IMR-90 (cell line): ENCODE measurements at regions not wholly inside any gene's neighbourhood (a gene's known extent, or its start where the extent isn't known, plus 50 kb on each side); places are given as distances from the start of the nearest gene placed in this dataset.

Source experiments
- ATAC-seq: fragments of 200-7000 bp; cut with Tn5 transposase; 2 replicates; pipeline ENCODE4 v1.9.1; 2020; ENCODE audit warnings: low read depth, mild to moderate bottlenecking, moderate library complexity
- BruUV-seq: library from RNA; stranded (reverse); fragments of 400-500 nt; replicated peaks from 2 replicates; lab custom pipeline; 2021; lab: Mats Ljungman, UMichigan
- CTCF ChIA-PET: fragments of 300-600 bp; formaldehyde crosslinking; extraction: SDS; loops from one replicate; lab custom pipeline; 2021; ENCODE audit warnings: antibody characterized with exemption; lab: Yijun Ruan, JAX
- POLR2A ChIA-PET: fragments of 300-600 bp; sonication (Branson Sonifier 250); formaldehyde crosslinking; loops from one replicate; lab custom pipeline; 2022; ENCODE audit warnings: antibody characterized with exemption; ENCODE audit not compliant: unreplicated experiment; lab: Charles Lee
- DNase-seq: peaks from one replicate; pipeline ENCODE4 v3.0.0; 2013
- H2AFZ ChIP-seq: replicated peaks from 2 replicates; pipeline ENCODE3; 2013; ENCODE audit warnings: low read length, mild to moderate bottlenecking; ENCODE audit not compliant: poor library complexity
- H2AK5ac ChIP-seq: 2 replicates; pipeline ENCODE4 v1.6.1; 2013; ENCODE audit warnings: low read depth, low read length, inconsistent platforms
- H2AK9ac ChIP-seq: replicated peaks from 2 replicates; pipeline ENCODE3; 2013; ENCODE audit warnings: mild to moderate bottlenecking, low read depth, low read length, moderate library complexity; ENCODE audit not compliant: poor library complexity
- H2BK120ac ChIP-seq: 2 replicates; pipeline ENCODE4 v1.6.1; 2013; ENCODE audit warnings: low read depth, low read length, inconsistent platforms
- H2BK15ac ChIP-seq: 3 replicates; pipeline ENCODE4 v1.6.1; 2013; ENCODE audit warnings: low read depth, low read length, inconsistent platforms
- H2BK20ac ChIP-seq: 2 replicates; pipeline ENCODE4 v1.6.1; 2013; ENCODE audit warnings: low read depth, mild to moderate bottlenecking, inconsistent platforms, low read length, moderate library complexity
- H2BK5ac ChIP-seq: 2 replicates; pipeline ENCODE4 v1.6.1; 2013; ENCODE audit warnings: mild to moderate bottlenecking, low read depth, low read length, inconsistent platforms; ENCODE audit not compliant: poor library complexity, severe bottlenecking
- H3K14ac ChIP-seq: replicated peaks from 2 replicates; pipeline ENCODE4 v1.6.1; 2013; ENCODE audit warnings: low read depth, low read length, inconsistent platforms
- H3K18ac ChIP-seq: 2 replicates; pipeline ENCODE4 v1.6.1; 2013; ENCODE audit warnings: low read depth, low read length, control low read depth
- H3K23ac ChIP-seq: 2 replicates; pipeline ENCODE4 v1.6.1; 2013; ENCODE audit warnings: low read depth, low read length, inconsistent platforms
- H3K27ac ChIP-seq: 2 replicates; pipeline ENCODE4 v1.5.1; 2013; ENCODE audit warnings: mild to moderate bottlenecking, control low read depth, low read length; ENCODE audit not compliant: insufficient read depth
- H3K27me3 ChIP-seq: 2 replicates; pipeline ENCODE4 v1.6.1; 2013; ENCODE audit warnings: low read length; ENCODE audit not compliant: control insufficient read depth, insufficient read depth
- H3K36me3 ChIP-seq: 2 replicates; pipeline ENCODE4 v1.6.1; 2013; ENCODE audit warnings: low read length, mixed read lengths; ENCODE audit not compliant: control insufficient read depth, insufficient read depth
- H3K4ac ChIP-seq: 2 replicates; pipeline ENCODE4 v1.6.1; 2013; ENCODE audit warnings: low read depth, low read length, inconsistent platforms
- H3K4me1 ChIP-seq: 2 replicates; pipeline ENCODE4 v1.6.1; 2013; ENCODE audit warnings: low read length, mixed read lengths; ENCODE audit not compliant: control insufficient read depth, insufficient read depth
- H3K4me2 ChIP-seq: 2 replicates; pipeline ENCODE4 v1.6.1; 2013; ENCODE audit warnings: low read depth, mild to moderate bottlenecking, control low read depth, low read length, moderate library complexity
- H3K4me3 ChIP-seq: 2 replicates; pipeline ENCODE4 v1.5.1; 2013; ENCODE audit warnings: low read depth, mild to moderate bottlenecking, control low read depth, low read length, moderate library complexity; ENCODE audit not compliant: insufficient read depth
- H3K56ac ChIP-seq: 2 replicates; pipeline ENCODE4 v1.6.1; 2013; ENCODE audit warnings: low read length, inconsistent platforms; ENCODE audit not compliant: insufficient read depth; ENCODE audit errors: extremely low read depth
- H3K79me1 ChIP-seq, 2 experiments: 2 replicates each; pipeline ENCODE4 v1.6.1; 2013; ENCODE audit warnings: low read length in 2 of 2, inconsistent platforms in 1 of 2, low read depth in 1 of 2
- H3K9ac ChIP-seq: 2 replicates; pipeline ENCODE4 v1.6.1; 2013; ENCODE audit warnings: low read depth, low read length, control low read depth
- H3K9me1 ChIP-seq: 2 replicates; pipeline ENCODE4 v1.6.1; 2013; ENCODE audit warnings: low read length, inconsistent platforms; ENCODE audit not compliant: insufficient read depth
- H3K9me3 ChIP-seq: 2 replicates; pipeline ENCODE4 v1.6.1; 2013; ENCODE audit warnings: low read length; ENCODE audit not compliant: control insufficient read depth, insufficient read depth
- H4K20me1 ChIP-seq: 2 replicates; pipeline ENCODE4 v1.6.1; 2013; ENCODE audit warnings: low read length, inconsistent platforms; ENCODE audit not compliant: insufficient read depth
- H4K5ac ChIP-seq: 2 replicates; pipeline ENCODE4 v1.6.1; 2013; ENCODE audit warnings: mild to moderate bottlenecking, low read depth, low read length, control low read depth
- H4K8ac ChIP-seq, 2 experiments: 2 replicates each; pipeline ENCODE4 v1.6.1; 2013; ENCODE audit warnings: low read depth in 2 of 2, low read length in 2 of 2, control low read depth in 1 of 2, inconsistent platforms in 1 of 2
- H4K91ac ChIP-seq: 2 replicates; pipeline ENCODE4 v1.6.1; 2013; ENCODE audit warnings: low read depth, low read length, inconsistent platforms; ENCODE audit not compliant: insufficient read depth
- POLR2A ChIP-seq: IDR thresholded peaks from 2 replicates; pipeline ENCODE4 v1.6.1; 2012; ENCODE audit warnings: mild to moderate bottlenecking, low read depth, low read length
- dilution Hi-C: fragments of 300-500 bp; cut with HindIII; formaldehyde crosslinking; loops from one replicate; pipeline ENCODE4 v1.14.3; 2018; ENCODE audit warnings: low sequenced_read_pairs; ENCODE audit not compliant: unreplicated experiment
- in situ Hi-C: fragments of 300-500 bp; cut with MboI; formaldehyde crosslinking; loops from 3 replicates; pipeline ENCODE4 v1.14.3; 2019; ENCODE audit warnings: low sequenced_read_pairs, inconsistent platforms, mixed read lengths
- intact Hi-C: fragments of 100-400 bp; cut with micrococcal nuclease; formaldehyde crosslinking; loops from 2 replicates; pipeline ENCODE4 v1.10.0; 2022

GRCh38 chr7:7119729-7120128 is 62.6 kb upstream of the C1GALT1 start:
- Histone ChIP-seq H3K27ac (no peak overlapping the region), H3K4me3 (no peak overlapping the region), H2BK120ac (no peak overlapping the region), H2BK15ac (no peak overlapping the region), H4K20me1 (no peaks in the 10 kb centered on the region), H2AFZ (no peak overlapping the region), H3K27me3 (no peaks in the 10 kb centered on the region), H4K8ac (no peak overlapping the region), H2BK20ac (no peak overlapping the region), H4K5ac (no peak overlapping the region), H3K18ac (no peak overlapping the region), H3K9me3 (no peaks in the 10 kb centered on the region), H2BK5ac (no peak overlapping the region), H3K36me3 (no peaks in the 10 kb centered on the region), H4K91ac (no peak overlapping the region), H3K56ac (no peak overlapping the region), H3K9me1 (no peaks in the 10 kb centered on the region), H3K14ac (no peak overlapping the region), H3K79me1 (no peaks in the 10 kb centered on the region), H3K9ac (no peak overlapping the region), H3K23ac (no peak overlapping the region), H3K4me2 (no peak overlapping the region), H2AK9ac (no peak overlapping the region), H3K4me1 (no peaks in the 10 kb centered on the region), H2AK5ac (no peak overlapping the region), H3K4ac (no peak overlapping the region)
- CTCF ChIA-PET: interaction anchor here (0.5 to 1.1 kb wide), 2 partner anchors 8 to 62 kb away, joined by 3 read pairs; no protein-coding TSS in a partner anchor
- BruUV-seq: no TSS peak
- DNase-seq (no peak), ATAC-seq (no peak)
- dilution Hi-C loops (no loop called here), intact Hi-C loops (no loop called here), in situ Hi-C loops (loop anchor here (25.0 kb wide), 1 partner anchor 1093 kb away; no protein-coding TSS in a partner anchor)
- TF ChIP-seq POLR2A: no peak
- POLR2A ChIA-PET: no interaction called here
